SK-N-SH treated with all-trans-retinoic acid at 6 μM for 48 hours (cell line): ENCODE measurements at regions not wholly inside any gene's neighbourhood (a gene's known extent, or its start where the extent isn't known, plus 50 kb on each side); places are given as distances from the start of the nearest gene placed in this dataset.

Experiments used
- ATAC-seq: fragments of 200-7000 bp; cut with Tn5 transposase; 3 replicates; pipeline ENCODE4 v1.9.1; 2020; ENCODE audit warnings: mild to moderate bottlenecking, moderate library complexity
- ARNTL ChIP-seq: fragments of 450-650 bp; formaldehyde crosslinking; IDR thresholded peaks from 2 replicates; pipeline ENCODE4 v1.5.0; 2020; ENCODE audit warnings: low read depth, mild to moderate bottlenecking, moderate library complexity, borderline replicate concordance
- BACH2 ChIP-seq: fragments of 250-450 bp; sonication (Bioruptor Pico); IDR thresholded peaks from 2 replicates; pipeline ENCODE4 v1.9.0; 2021; ENCODE audit warnings: mild to moderate bottlenecking, borderline replicate concordance
- ESRRG ChIP-seq: fragments of 250-450 bp; sonication (Bioruptor Pico); IDR thresholded peaks from 2 replicates; pipeline ENCODE4 v1.6.1; 2021; ENCODE audit warnings: mild to moderate bottlenecking
- ISL1 ChIP-seq: fragments of 250-450 bp; sonication (Bioruptor Pico); IDR thresholded peaks from 2 replicates; pipeline ENCODE4 v2.1.2; 2022; ENCODE audit warnings: mild to moderate bottlenecking, moderate library complexity
- PPARA ChIP-seq: fragments of 250-450 bp; sonication (Bioruptor Pico); IDR thresholded peaks from 2 replicates; pipeline ENCODE4 v1.5.0; 2020; ENCODE audit warnings: mild to moderate bottlenecking, borderline replicate concordance
- TOX ChIP-seq: fragments of 250-450 bp; sonication (Bioruptor Pico); IDR thresholded peaks from 2 replicates; pipeline ENCODE4 v1.8.0; 2021; ENCODE audit warnings: mild to moderate bottlenecking, moderate library complexity, borderline replicate concordance
- ZFP3 ChIP-seq: fragments of 250-450 bp; sonication (Bioruptor Pico); IDR thresholded peaks from 2 replicates; pipeline ENCODE4 v1.5.0; 2020; ENCODE audit warnings: mild to moderate bottlenecking, moderate library complexity
- ZFP30 ChIP-seq: fragments of 450-650 bp; formaldehyde crosslinking; IDR thresholded peaks from 2 replicates; pipeline ENCODE4 v1.5.0; 2022; ENCODE audit warnings: mild to moderate bottlenecking, moderate library complexity
- ZNF565 ChIP-seq: fragments of 450-650 bp; formaldehyde crosslinking; conservative IDR thresholded peaks from 2 replicates; pipeline ENCODE4 v1.5.0; 2020; ENCODE audit warnings: low read depth, mild to moderate bottlenecking, moderate library complexity
- ZNF70 ChIP-seq: fragments of 450-650 bp; formaldehyde crosslinking; IDR thresholded peaks from 2 replicates; pipeline ENCODE4 v1.5.0; 2020; ENCODE audit warnings: mild to moderate bottlenecking, moderate library complexity
- ZNF8 ChIP-seq: fragments of 450-650 bp; formaldehyde crosslinking; IDR thresholded peaks from 2 replicates; pipeline ENCODE4 v1.5.0; 2020; ENCODE audit warnings: mild to moderate bottlenecking, moderate library complexity
- TF ChIP-seq, protein P1 (sequence below): fragments of 250-450 bp; sonication (Bioruptor Pico); IDR thresholded peaks from 2 replicates; pipeline ENCODE4 v1.5.0; 2020; ENCODE audit warnings: mild to moderate bottlenecking, moderate library complexity
- TF ChIP-seq, protein P2 (sequence below): fragments of 250-450 bp; sonication (Bioruptor Pico); IDR thresholded peaks from 2 replicates; pipeline ENCODE4 v1.8.0; 2020; ENCODE audit warnings: mild to moderate bottlenecking, moderate library complexity, borderline replicate concordance
- TF ChIP-seq, protein P3 (sequence below): fragments of 250-450 bp; sonication (Bioruptor Pico); IDR thresholded peaks from 2 replicates; pipeline ENCODE4 v1.5.1; 2021; ENCODE audit warnings: mild to moderate bottlenecking, moderate library complexity
- TF ChIP-seq, protein P4 (sequence below): fragments of 250-450 bp; sonication (Bioruptor Pico); IDR thresholded peaks from 2 replicates; pipeline ENCODE4 v1.5.1; 2020; ENCODE audit warnings: low read depth, mild to moderate bottlenecking, moderate library complexity
- TF ChIP-seq, protein P5 (sequence below): fragments of 250-450 bp; sonication (Bioruptor Pico); IDR thresholded peaks from 2 replicates; pipeline ENCODE4 v1.8.0; 2021; ENCODE audit warnings: low read depth, mild to moderate bottlenecking, moderate library complexity, borderline replicate concordance

DNA sequence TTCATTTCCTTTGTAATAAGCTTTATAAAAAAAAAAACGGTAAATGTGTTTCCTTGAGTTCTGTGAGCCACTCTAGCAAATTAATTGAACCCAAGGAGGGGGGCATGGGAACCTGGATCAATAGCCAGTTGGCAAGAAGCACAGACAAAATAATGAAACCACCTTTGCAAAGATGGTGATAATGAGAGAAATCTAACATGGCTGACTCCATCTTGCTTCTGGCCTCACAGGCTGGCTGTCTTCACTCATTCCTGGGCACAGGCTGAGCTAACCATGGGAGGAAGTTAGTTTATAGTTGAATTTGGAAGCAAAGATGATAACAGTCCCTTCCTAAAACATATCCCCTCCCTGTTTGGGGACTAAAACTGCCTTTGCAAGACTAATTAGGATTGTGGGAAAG, 95.1 kb downstream of the B3GNT2 start:
- ATAC-seq = no peak
- TF ChIP-seq ESRRG (CRISPR knock-in tag) = no peak
- no peak for TF ChIP-seq ZNF565 (CRISPR knock-in tag)
- TF ChIP-seq ZNF70 (CRISPR knock-in tag) = no peak
- no peak for TF ChIP-seq ZFP30 (CRISPR knock-in tag)
- TF ChIP-seq, all 23 proteins: peak for 0

DNA sequence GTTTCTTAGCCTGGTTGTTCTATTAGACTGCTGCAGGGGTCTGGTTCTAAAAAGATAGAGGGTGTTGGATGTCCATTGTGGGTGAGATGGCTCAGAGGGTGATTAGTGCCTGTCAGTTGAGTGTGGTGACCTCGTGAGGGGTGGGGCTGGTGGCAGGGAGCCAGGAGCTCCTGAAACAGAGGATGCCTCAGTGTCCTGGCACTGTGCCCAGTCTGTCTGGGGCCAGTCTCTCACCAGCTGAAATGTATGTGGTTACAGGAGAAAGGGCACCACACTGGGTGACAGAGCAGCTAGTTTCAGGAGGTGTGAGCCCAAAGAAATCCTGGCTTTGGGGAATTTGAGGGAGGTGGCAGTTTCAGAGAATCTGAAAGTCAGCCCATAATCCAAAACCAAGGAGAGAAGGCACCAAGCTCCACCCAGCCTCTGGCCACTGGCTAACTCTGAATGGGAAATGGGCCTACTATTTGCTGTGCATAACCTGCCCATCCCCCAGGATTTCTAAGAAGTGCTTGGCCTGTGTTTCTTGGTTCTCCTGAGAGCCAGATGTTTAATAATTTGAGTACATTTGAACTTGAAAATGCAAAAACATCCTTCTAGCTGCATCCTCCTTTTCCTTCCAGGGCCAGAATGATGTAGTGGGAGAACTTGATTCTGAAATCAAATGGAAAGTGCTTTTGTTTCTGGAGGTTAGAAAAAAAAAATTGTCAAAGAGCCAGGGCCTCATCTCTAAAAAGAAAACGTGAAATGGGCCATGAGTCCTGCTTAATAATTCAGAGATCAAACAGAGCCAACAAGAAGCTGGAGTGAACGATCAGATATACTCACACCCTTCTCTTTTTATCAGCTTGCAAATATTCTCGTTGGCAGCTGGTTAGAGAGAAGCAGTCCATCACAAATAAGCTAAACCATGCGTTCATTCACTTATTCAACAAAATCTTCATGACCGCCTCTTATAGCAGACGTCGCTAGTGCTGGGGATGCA, 92.3 kb downstream of the B3GNT2 start:
- TF ChIP-seq PPARA (CRISPR knock-in tag) = no peak
- TF ChIP-seq ISL1 (CRISPR knock-in tag) = no peak
- TF ChIP-seq, protein P1, sequence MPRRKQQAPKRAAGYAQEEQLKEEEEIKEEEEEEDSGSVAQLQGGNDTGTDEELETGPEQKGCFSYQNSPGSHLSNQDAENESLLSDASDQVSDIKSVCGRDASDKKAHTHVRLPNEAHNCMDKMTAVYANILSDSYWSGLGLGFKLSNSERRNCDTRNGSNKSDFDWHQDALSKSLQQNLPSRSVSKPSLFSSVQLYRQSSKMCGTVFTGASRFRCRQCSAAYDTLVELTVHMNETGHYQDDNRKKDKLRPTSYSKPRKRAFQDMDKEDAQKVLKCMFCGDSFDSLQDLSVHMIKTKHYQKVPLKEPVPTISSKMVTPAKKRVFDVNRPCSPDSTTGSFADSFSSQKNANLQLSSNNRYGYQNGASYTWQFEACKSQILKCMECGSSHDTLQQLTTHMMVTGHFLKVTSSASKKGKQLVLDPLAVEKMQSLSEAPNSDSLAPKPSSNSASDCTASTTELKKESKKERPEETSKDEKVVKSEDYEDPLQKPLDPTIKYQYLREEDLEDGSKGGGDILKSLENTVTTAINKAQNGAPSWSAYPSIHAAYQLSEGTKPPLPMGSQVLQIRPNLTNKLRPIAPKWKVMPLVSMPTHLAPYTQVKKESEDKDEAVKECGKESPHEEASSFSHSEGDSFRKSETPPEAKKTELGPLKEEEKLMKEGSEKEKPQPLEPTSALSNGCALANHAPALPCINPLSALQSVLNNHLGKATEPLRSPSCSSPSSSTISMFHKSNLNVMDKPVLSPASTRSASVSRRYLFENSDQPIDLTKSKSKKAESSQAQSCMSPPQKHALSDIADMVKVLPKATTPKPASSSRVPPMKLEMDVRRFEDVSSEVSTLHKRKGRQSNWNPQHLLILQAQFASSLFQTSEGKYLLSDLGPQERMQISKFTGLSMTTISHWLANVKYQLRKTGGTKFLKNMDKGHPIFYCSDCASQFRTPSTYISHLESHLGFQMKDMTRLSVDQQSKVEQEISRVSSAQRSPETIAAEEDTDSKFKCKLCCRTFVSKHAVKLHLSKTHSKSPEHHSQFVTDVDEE (CRISPR knock-in tag) = no peak
- no peak for TF ChIP-seq ZNF8 (CRISPR knock-in tag)
- TF ChIP-seq ZFP30 (CRISPR knock-in tag) = no peak
- no peak for TF ChIP-seq TOX (CRISPR knock-in tag)
- TF ChIP-seq, protein P2, sequence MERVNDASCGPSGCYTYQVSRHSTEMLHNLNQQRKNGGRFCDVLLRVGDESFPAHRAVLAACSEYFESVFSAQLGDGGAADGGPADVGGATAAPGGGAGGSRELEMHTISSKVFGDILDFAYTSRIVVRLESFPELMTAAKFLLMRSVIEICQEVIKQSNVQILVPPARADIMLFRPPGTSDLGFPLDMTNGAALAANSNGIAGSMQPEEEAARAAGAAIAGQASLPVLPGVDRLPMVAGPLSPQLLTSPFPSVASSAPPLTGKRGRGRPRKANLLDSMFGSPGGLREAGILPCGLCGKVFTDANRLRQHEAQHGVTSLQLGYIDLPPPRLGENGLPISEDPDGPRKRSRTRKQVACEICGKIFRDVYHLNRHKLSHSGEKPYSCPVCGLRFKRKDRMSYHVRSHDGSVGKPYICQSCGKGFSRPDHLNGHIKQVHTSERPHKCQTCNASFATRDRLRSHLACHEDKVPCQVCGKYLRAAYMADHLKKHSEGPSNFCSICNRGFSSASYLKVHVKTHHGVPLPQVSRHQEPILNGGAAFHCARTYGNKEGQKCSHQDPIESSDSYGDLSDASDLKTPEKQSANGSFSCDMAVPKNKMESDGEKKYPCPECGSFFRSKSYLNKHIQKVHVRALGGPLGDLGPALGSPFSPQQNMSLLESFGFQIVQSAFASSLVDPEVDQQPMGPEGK (CRISPR knock-in tag) = no peak
- TF ChIP-seq, protein P3, sequence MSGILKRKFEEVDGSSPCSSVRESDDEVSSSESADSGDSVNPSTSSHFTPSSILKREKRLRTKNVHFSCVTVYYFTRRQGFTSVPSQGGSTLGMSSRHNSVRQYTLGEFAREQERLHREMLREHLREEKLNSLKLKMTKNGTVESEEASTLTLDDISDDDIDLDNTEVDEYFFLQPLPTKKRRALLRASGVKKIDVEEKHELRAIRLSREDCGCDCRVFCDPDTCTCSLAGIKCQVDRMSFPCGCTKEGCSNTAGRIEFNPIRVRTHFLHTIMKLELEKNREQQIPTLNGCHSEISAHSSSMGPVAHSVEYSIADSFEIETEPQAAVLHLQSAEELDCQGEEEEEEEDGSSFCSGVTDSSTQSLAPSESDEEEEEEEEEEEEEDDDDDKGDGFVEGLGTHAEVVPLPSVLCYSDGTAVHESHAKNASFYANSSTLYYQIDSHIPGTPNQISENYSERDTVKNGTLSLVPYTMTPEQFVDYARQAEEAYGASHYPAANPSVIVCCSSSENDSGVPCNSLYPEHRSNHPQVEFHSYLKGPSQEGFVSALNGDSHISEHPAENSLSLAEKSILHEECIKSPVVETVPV (CRISPR knock-in tag) = no peak
- TF ChIP-seq, protein P4, sequence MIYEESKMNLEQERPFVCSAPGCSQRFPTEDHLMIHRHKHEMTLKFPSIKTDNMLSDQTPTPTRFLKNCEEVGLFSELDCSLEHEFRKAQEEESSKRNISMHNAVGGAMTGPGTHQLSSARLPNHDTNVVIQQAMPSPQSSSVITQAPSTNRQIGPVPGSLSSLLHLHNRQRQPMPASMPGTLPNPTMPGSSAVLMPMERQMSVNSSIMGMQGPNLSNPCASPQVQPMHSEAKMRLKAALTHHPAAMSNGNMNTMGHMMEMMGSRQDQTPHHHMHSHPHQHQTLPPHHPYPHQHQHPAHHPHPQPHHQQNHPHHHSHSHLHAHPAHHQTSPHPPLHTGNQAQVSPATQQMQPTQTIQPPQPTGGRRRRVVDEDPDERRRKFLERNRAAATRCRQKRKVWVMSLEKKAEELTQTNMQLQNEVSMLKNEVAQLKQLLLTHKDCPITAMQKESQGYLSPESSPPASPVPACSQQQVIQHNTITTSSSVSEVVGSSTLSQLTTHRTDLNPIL (CRISPR knock-in tag) = no peak
- TF ChIP-seq BACH2 (CRISPR knock-in tag) = no peak
- TF ChIP-seq ESRRG (CRISPR knock-in tag) = no peak
- no peak for TF ChIP-seq ZNF565 (CRISPR knock-in tag)
- TF ChIP-seq, protein P5, sequence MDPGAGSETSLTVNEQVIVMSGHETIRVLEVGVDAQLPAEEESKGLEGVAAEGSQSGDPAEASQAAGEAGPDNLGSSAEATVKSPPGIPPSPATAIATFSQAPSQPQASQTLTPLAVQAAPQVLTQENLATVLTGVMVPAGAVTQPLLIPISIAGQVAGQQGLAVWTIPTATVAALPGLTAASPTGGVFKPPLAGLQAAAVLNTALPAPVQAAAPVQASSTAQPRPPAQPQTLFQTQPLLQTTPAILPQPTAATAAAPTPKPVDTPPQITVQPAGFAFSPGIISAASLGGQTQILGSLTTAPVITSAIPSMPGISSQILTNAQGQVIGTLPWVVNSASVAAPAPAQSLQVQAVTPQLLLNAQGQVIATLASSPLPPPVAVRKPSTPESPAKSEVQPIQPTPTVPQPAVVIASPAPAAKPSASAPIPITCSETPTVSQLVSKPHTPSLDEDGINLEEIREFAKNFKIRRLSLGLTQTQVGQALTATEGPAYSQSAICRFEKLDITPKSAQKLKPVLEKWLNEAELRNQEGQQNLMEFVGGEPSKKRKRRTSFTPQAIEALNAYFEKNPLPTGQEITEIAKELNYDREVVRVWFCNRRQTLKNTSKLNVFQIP (CRISPR knock-in tag) = no peak
- TF ChIP-seq ZFP3 (CRISPR knock-in tag) = no peak
- no peak for TF ChIP-seq ZNF70 (CRISPR knock-in tag)
- ATAC-seq = peak; percentile 62

DNA sequence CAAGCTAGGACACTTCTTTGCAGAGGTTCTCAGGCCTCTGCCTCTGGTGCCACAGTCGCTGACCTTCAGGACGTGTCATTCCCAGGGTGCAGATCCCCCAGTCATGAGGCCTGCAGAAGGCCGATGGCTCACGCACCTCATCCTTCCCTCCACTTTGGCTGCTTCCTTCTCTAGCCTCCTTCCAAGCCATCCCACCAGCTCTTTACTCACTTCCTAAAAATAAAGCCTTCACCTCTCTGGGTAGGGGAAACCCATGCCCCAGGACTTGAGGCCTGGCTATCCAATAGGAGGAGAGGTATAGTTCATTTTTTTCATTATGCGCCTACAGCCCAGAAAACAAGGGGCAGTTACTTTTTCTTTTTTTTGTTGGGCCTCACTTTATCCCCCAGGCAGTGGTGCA, 91.4 kb downstream of the B3GNT2 start:
- TF ChIP-seq ARNTL (CRISPR knock-in tag) (no peak), ZFP30 (CRISPR knock-in tag) (no peak)

More for the DNA sequence above, 91.4 kb downstream of the B3GNT2 start:
- ATAC-seq = no peak
